Esophagus squamous epithelium (tissue), 4 donors: ENCODE measurements at regions not wholly inside any gene's neighbourhood (a gene's known extent, or its start where the extent isn't known, plus 50 kb on each side); places are given as distances from the start of the nearest gene placed in this dataset.

Experiments used
- CTCF ChIP-seq, 6 experiments: fragments of 450-650 bp in 4 of 6; fragments of 200-600 bp in 2 of 6; sonication (generic) in 2 of 6; IDR thresholded peaks; one replicate each; pipeline ENCODE4 v1.5.1; 2016 to 2019; ENCODE audit warnings: antibody characterized with exemption in 6 of 6, mild to moderate bottlenecking in 4 of 6, moderate library complexity in 4 of 6
- POLR2A ChIP-seq, 4 donors: fragments of 450-650 bp; IDR thresholded peaks; one replicate each; pipeline ENCODE4 v1.6.1; 2017; ENCODE audit warnings: antibody characterized with exemption in 4 of 4, mild to moderate bottlenecking in 4 of 4, moderate library complexity in 3 of 4

- TF ChIP-seq CTCF (IDR thresholded peaks at IDR 0.05) (no peak), POLR2A (IDR thresholded peaks at IDR 0.05) (no peak)
Measured at GRCh38 chr9:103988821-103989220, 105.3 kb upstream of the SMC2 start.
